ENCODE measurements at regions not wholly inside any gene's neighbourhood (a gene's known extent, or its start where the extent isn't known, plus 50 kb on each side); places are given as distances from the start of the nearest gene placed in this dataset.

DNA sequence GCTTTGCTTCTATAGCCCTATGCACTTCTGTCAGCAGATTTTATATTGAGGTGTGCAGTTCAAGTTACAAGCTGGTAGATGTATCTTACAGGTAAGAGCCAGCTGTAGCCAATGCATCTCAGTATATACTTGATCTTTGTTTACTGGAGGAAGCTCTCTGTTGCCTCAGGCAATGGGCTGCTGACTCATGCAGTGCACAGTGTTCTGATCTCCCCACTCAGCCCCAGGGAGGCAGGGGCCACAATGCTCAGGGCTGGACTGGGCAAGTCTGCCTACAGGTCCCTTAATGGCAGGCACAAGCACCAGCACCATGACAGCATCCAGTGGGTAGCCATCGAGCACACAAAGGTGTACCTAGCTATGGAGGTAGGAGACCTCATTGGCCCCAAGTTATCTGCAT, 178.8 kb upstream of the CDH10 start:
- no peak for DNase-seq (ENCODE audit: low read depth in 2 of 2)

DNA sequence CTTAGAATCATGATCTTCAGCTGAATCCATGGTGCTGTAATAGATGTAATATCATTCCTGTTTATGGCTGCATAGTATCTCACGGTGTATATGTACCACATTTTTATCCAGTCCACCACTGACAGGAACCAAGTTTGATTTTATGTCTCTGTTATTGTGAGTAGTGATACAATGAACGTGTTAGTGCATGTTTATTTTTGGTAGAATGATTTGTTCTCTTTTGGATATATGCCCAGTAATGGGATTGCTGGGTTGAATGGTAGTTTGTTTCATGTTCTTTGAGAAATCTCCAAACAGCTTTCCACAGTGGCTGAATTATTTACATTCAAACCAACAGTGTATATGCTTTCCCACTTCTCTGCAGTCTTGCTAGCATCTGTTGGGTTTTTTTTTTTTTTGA, 175.1 kb upstream of the CDH10 start:
- no peak for DNase-seq (ENCODE audit: low read depth in 2 of 2)

DNA sequence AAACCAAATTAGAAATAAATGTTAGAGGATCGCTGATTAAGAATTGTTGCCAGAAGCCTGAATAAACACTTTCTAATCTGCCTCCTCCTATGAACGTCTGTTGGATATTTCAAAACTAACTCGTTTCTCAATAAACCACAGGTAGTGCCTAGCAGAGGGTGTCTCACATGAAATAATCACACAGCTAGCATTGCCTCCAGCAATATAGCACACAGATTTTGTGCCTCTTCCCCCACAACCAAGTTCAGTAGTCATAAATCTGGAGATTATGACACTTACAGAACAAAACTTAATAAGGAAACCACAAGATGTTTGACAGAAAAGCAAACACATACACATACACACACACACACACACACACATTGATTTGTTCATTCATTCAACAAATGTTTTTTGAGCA, 173.2 kb upstream of the CDH10 start:
- no peak for DNase-seq (ENCODE audit: low read depth in 2 of 2)

DNA sequence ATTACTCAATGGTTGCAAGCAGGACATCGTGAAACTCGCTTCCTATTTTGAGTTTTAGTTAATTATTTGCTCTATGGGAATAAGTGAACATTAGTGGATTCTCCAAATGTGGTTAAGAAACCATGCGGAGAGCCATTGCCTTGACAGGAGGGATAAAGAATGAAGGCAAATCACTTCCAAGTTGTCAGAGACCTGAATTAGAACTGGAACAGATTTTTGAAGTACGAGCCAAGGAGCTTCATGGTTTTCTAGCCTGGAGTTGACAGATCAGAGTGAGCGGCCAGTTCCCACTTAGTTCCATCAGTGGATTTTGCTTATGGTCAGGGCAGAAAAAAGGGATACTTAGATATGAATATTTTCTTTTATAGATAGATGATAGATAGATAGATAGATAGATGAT, 171.4 kb upstream of the CDH10 start:
- no peak for DNase-seq (ENCODE audit: low read depth in 2 of 2)

DNA sequence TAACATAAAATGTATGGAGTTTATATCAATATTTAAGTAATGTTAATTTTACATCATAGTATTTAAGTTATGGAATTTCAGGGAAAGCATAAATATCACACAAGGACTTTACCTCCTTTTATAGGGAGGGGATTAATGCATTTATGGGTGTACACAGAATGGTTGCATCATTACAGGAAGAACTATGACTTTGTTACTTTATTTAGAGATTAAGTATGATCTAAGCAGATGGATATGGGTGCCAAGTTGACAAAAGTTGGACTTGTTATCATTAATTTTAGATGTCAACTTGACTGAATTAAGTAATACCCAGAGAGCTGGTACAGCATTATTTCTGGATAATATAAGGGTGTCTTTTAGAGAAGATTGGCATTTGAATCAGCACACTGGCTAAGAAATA, 160.5 kb upstream of the CDH10 start:
- DNase-seq (ENCODE audit: low read depth in 2 of 2), result no peak

DNA sequence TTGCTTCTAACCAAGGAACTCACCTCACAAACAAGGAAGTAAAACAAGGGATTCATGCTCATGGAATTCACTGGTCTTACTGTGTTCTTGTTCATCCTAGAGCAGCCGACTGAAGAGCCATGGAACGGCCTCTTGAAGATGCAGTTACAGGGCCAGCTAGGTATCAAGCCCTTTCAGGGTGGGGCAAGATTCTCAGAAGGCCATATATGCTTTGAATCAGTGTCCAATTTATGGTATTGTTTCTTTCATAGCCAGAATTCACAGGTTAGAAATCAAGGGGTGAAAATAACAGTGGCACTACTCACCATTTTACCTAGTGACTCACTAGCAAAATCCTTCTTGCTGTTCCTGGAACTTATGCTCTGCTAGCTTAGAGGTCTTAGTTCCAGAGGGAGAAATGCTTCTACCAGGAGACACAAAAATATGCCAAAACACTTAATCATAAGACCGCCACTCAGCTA, 159.5 kb upstream of the CDH10 start:
- peak; percentile 28 to 33 for DNase-seq (ENCODE audit: low read depth in 2 of 2)

DNA sequence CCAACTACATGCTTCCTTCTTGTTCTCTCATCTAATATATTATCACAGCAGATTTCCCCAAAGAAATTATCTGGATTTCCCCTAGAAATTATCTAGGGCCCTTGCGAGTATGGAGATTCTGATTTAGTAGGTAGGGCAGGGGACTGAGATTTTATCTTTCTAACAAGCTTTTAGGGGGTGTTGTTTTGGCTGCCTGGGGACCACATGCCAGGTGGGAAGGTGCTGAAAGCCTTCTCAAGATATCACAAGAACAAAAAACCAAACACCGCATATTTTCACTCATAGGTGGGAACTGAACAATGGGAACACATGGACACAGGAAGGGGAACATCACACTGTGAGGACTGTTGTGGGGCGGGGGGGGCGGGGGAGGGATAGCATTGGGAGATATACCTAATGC, 146.5 kb upstream of the CDH10 start:
- DNase-seq (ENCODE audit: low read depth in 2 of 2), result no peak

DNA sequence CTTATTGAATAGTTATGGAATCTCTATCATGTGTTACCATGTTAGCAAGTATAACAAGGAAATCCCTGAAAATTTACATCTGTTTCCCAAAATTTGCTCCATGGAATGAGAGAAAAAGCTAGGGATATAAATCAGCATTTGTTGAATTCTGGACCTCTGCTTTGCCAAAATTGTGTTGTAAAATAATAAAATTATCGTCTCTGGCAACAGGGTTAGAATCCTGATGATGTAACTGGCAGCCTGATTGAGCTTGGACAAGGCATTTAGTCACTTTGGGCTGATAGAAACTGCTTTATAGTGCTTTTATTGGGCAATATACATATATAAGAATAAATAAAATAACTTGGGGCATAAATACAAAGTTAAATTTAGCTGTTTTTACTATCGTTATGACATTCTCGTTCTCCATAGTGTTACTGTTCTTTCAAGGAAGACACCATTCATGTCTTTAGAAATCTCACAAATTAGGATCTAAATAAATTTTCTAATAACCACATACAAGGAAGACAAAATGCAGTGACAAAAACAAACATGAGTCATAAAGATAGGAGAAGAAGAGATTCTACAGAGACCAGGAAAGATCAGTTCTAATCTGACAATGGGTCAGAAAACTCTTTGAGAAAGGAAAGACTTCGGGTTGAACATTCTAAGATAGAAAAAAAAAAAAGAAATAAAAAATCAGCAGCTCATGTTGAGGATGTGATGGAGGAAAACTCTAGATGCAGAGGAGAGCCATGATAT, 145.0 kb upstream of the CDH10 start:
- DNase-seq (ENCODE audit: low read depth in 2 of 2), result peak; percentile 47 to 53

DNA sequence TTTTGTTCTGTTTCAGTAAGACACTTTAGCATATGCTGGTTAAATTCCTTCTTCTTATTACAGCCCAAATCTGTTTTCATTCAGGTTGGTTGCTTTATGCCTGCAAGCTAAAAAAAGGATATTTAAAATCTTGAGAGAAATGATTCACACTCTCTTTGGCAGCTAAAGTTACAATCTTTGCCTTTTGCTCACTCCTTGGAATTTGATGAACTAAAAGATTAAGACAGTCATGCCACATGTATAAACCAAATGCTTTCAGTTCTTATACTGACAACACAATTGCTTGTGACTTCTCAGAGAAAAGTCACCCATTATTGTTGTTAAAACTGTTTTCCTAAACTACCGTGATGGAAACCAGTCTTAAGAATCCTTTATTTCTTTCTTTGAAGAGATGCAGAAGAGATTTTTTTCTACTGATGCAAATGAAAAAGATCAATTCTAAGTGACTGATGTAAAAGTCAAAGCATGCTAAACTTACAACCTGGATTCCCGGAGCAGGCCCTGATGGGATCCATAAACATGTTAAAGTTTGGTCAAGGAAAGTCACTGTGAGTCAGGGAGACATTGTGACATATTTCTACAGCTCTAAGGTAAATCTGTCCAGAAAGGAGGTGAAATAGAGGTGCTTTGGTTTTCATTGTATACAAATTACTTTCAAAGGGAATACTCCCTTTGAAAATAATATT, 144.2 kb upstream of the CDH10 start:
- peak; percentile 85 to 89 for DNase-seq (ENCODE audit: low read depth in 2 of 2)

DNA sequence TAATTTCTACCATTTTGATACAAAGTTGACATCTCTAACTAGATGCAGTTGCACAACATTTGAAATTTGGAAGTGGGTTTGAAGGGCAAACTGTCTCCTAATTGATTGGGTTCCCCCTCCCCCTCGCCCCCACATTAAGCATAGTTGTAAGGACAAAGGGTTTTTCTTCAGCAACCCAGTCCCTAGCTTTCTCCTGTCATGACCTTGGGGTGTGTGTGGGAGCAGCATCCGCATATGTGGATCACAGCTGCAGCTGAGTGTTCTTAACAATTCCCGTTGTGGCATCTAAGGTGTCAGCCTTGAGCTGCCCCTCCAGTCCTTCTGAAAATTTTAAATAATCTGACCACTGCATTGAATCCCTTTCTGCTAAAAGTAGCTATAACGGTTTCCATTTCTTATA, 141.3 kb upstream of the CDH10 start:
- no peak for DNase-seq (ENCODE audit: low read depth in 2 of 2)

DNA sequence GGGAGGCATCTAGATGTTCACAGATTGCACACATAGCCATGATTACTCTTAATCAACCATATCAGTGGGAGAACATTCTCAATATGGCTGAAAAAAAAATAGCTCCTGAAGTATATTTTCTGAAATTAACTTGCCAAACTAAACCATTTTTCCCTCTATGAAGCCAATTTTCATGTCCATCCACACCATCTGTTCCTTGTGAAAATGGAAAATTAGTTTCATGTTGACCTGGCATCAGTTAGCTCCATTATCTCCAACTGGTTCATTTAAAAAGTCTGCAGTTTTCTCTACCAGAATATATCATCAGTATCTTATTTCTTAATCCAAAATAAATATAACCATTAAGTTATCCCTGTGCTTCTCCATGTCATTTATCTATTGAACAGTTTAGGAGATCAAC, 138.8 kb upstream of the CDH10 start:
- DNase-seq (ENCODE audit: low read depth in 2 of 2), result no peak

DNA sequence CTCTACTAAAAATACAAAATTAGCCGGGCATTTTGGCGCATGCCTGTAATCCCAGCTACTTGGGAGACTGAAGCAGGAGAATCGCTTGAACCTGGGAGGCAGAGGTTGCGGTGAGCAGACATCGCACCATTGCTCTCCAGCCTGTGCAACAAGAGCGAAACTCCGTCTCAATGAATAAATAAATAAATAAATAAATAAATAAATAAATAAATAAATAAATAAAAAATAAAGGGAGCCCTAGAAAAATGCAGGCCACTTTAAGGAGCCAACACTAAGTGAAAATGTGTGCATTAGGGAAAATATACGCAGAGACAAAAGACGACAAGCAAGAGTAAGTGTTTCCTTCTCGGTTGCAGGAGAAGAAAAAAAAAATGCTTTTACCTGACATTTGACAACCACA, 132.6 kb upstream of the CDH10 start:
- no peak for DNase-seq (ENCODE audit: low read depth in 2 of 2)

DNA sequence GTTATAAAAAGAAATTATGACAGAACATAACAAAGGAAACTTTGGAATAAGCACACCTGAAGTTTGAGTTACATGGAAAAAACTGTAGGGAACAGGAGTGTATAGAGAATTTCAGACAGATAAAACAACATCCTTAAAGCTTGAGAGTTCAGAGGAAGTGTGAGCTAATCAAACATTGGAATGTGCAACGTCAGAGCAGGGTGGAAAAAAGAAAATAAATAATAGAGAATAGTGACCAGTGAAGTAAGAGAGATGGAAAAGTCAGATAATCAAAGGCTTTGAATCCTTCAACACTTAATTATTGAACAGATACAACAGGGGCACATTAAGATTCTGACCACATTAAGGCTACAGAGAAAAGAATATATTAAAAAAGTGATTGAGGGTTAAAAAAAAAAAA, 128.5 kb upstream of the CDH10 start:
- no peak for DNase-seq (ENCODE audit: low read depth in 2 of 2)

DNA sequence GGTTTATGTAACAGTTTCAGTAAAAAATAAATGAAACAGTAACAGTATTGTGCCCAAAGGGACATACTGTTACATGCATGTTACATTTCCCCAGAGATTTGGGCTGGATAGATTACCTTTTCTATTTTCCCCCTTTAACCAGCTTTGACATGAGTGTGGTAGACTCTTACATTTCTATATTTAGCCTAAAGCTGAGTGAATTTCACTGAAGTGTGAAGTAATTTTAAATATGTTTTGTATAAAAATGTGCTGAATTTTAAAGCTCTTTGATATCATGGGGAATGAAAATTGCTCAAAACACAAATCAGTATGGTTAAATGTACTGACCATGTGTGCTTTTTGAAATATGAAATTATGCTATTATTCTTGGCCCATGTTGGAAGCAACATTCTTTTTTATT, 122.3 kb upstream of the CDH10 start:
- peak in 1 of 2 experiments; percentile 24 for DNase-seq (ENCODE audit: low read depth in 2 of 2)

DNA sequence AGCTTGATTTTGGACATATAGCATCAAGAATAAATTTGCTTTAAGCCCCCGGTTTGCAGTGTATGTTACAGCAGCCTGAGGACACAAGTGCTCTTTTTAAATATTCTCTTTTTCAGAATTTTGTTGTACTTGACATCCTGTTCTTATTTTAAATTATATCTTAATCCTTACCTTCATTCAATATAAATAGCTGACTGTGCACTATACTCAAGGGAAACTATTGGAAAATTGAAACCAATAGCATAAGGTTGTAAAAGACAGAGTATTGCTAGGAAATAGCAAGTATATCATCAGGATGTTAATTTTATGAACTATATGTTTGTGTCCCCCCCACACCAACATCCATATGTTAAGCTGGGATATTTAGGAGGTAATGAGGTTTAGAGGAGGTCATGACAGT, 120.4 kb upstream of the CDH10 start:
- no peak for DNase-seq (ENCODE audit: low read depth in 2 of 2)

DNA sequence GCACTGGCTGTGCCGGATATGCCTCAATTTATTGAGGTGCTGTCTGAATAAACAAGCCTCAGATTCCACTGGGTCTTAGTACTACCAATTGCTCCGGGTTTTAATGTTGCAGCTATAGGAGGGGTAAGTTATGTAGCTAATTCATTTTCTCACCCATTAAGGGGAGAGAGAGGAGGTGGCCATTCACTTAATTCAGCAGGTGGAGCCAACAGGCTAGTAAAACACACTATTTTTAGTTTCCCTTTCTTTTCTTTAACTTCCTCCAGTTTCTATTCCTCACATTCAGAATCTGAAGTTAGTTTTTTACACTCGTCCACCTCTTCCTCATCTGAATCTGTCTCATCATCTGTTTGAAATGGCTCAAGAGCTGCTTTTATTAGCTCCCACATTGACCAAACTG, 105.6 kb upstream of the CDH10 start:
- DNase-seq (ENCODE audit: low read depth in 2 of 2), result no peak

DNA sequence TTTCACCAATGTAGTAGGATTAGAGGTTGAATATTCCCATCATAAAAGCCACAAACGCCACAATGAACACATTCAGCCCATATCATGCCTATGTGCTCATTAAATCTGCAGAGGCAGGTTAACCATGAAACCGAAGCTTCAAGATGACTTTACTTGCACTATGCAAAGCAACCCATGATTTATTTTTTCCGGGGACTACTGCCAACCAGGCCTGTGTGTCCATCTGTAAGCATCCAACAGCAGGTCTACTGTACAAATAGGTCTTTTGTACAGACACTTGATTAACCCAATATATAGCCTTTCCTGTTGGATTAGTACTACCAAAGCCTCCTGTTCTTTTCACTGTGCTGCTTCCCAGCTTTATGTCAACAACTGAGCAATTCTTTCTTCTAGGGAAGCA, 104.9 kb upstream of the CDH10 start:
- no peak for DNase-seq (ENCODE audit: low read depth in 2 of 2)

DNA sequence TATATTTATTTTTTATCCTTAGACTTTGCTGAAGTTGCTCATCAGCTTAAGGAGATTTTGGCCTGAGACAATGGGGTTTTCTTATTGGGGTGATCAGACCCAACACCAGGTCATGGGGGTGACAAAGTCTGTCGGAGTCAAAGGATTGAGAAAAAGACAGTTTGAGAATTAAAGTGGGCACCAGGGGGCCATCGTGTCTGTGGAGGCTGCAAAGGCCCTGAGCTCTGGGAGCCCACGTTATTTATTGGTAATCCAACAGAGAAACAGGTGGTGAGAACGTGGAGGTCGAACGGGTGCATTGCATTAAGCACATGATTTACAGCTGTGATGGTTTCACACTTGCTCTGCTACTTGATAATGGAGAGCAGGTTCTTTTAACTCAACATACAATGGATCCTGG, 102.5 kb upstream of the CDH10 start:
- DNase-seq (ENCODE audit: low read depth in 2 of 2), result no peak

DNA sequence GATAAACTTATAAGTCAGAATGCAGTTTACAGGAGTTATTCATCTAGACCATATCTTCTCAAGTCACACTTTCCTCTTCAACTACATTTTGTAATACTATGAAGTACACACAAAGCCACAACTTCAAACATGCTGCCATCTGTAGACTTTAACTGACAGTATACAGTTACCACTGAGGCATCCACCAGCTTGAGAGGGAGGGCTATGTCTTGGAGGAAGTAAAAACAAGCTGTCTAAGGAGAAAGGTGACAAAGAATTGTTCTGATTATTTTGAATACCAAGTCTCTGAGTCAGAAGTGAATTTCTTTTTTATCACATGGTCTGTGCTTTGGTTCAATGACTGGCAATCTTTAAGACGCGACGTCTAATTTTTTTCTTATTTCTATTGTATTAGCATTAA, 97.6 kb upstream of the CDH10 start:
- DNase-seq (ENCODE audit: low read depth in 2 of 2), result no peak

DNA sequence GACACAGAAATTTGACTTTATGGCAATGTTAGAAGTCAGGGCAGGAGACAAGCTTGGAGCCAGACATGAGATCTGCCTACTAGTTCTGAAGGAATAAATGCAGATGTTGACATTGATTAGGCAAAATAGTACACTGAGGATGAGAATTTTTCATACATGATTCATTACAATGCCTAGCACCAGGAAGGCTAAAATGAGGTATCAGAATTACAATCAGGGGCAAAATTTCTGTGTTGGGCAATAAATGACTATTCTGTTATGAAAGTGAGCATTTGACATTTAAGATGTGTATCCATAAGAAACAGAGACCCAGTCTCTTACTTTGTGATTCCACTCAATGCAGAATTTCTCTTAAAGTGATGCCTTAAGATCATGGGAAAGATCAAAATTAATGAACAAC, 92.4 kb upstream of the CDH10 start:
- DNase-seq (ENCODE audit: low read depth in 2 of 2), result no peak

DNA sequence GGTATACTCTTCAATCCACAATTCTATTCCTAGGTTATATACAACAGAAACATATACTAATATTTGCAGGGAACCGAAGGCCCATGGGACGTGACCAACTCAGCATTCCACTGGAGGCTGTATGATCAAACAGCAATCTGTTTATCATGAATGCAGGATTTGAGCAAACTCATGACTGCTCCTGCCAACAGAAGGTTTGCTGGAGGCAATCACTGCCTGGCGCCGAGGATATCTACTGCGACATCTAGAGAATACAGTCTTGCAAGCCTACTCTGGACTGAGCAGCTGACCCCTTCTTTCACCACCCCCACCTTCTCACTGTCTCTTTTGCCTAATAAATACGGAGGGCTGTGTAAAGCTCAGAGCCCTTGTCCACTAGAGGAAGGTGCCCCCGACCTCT, 90.5 kb upstream of the CDH10 start:
- no peak for DNase-seq (ENCODE audit: low read depth in 2 of 2)

DNA sequence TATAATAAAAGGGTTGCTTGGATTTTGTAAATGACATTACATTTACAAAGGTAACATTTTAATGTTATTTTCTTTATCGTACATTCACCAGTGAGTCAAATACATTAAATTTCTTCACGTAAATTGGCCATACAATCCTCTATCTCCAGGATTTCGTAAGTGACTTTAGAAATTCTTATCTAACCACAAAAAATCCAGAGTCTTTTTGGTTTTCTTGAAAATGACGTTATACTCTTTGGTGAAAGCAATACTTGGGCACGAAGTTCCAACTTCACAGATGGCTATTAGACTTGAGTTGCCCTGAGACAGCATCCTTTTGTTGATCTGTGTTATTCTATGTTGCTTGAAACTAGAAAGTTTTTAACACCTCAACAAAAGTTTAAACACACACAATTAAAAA, 87.4 kb upstream of the CDH10 start:
- DNase-seq (ENCODE audit: low read depth in 2 of 2), result no peak

DNA sequence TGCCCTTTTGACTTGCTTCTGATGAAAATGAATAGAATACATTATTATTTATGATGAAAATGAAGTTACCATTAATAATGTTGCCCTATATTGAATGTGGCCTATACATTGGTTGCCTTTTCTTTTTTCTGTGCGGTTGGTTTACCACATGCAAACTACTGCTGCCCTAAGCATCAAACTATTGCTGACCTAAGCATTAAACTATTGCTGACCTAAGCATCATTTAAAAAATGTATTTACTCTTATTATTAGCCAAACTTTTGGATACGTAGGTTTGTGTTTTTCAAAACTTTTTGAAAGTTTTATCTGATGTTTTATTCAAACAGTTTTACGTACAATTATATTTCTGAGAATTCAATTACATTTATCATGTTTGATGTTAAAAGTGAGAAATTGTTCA, 76.0 kb upstream of the CDH10 start:
- no peak for DNase-seq (ENCODE audit: low read depth in 2 of 2)

DNA sequence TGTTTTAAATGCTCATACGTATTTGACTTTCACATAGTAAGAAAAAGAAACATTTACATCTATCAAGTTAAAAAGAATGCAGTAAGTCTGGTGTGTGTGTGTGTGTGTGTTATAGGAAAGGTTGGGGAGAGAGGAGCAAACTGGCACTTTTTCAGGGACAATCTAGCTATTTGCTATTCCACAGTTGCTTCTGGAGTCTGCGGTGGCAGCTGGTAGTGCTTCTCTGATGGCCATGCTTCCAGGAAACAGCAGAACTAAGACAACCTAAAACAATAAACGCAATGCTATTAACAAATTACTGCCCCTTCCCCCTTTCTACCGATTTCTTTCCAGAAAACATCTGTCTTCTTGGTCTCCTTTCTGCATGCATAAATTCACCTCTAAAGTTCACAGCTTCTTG, 70.0 kb upstream of the CDH10 start:
- DNase-seq (ENCODE audit: low read depth in 2 of 2), result no peak

Data from fibroblast of skin of left biceps (primary cell).